ENCODE measurements at regions not wholly inside any gene's neighbourhood (a gene's known extent, or its start where the extent isn't known, plus 50 kb on each side); places are given as distances from the start of the nearest gene placed in this dataset.

DNA sequence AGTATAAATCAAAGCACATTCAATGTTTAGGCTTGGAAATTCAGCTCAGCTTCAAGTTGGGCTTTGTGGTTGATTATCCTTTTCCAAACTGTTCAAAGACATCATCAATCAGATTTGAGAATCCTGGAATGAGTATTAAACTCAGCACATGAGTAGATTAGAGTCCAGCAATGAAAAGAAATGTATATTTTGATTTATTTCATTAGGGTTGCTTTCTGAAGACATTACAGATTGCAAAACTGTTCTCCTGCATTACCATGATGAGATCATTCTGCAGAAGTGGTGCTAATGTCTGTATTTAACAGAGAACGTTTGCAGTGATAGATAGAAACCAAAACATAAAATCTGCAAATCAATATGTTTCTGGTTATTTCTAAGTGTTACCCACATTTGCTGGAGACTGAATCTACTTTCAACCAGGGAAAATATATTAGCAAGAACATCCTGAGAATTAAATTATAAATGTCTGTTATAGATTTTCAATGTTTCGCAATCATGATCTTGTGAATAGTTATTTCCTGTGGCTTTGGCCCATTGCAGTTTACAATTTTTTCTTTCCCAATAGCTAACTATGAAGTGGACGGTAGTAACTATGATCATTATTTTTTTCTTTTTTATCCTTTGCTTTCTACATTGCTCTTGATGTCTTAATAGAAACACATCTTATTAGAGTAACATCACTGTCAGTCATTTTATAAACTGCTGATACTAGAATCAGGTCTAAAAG, 1125.7 kb upstream of the GOT2 start:
- TF ChIP-seq, protein P1, sequence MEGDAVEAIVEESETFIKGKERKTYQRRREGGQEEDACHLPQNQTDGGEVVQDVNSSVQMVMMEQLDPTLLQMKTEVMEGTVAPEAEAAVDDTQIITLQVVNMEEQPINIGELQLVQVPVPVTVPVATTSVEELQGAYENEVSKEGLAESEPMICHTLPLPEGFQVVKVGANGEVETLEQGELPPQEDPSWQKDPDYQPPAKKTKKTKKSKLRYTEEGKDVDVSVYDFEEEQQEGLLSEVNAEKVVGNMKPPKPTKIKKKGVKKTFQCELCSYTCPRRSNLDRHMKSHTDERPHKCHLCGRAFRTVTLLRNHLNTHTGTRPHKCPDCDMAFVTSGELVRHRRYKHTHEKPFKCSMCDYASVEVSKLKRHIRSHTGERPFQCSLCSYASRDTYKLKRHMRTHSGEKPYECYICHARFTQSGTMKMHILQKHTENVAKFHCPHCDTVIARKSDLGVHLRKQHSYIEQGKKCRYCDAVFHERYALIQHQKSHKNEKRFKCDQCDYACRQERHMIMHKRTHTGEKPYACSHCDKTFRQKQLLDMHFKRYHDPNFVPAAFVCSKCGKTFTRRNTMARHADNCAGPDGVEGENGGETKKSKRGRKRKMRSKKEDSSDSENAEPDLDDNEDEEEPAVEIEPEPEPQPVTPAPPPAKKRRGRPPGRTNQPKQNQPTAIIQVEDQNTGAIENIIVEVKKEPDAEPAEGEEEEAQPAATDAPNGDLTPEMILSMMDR (IDR thresholded peaks at IDR 0.05 in 4 of 5, conservative IDR thresholded peaks at IDR 0.05 in 1 of 5), result no peak
- TF ChIP-seq POLR2A (IDR thresholded peaks at IDR 0.05), result no peak
